GM21526 (cell line): ENCODE measurements at regions not wholly inside any gene's neighbourhood (a gene's known extent, or its start where the extent isn't known, plus 50 kb on each side); places are given as distances from the start of the nearest gene placed in this dataset.
"Not testable (repeated sequence)": the region's sequence is repeated elsewhere in the genome, so short reads cannot be mapped to it uniquely, and the experiment has no call there.

ENCODE experiments used
- ATAC-seq: cut with Tn5 transposase; IDR thresholded peaks from one replicate; pipeline ENCODE4 v1.9.1; 2021; ENCODE audit warnings: moderate library complexity; ENCODE audit not compliant: unreplicated experiment, low FRiP score

DNA sequence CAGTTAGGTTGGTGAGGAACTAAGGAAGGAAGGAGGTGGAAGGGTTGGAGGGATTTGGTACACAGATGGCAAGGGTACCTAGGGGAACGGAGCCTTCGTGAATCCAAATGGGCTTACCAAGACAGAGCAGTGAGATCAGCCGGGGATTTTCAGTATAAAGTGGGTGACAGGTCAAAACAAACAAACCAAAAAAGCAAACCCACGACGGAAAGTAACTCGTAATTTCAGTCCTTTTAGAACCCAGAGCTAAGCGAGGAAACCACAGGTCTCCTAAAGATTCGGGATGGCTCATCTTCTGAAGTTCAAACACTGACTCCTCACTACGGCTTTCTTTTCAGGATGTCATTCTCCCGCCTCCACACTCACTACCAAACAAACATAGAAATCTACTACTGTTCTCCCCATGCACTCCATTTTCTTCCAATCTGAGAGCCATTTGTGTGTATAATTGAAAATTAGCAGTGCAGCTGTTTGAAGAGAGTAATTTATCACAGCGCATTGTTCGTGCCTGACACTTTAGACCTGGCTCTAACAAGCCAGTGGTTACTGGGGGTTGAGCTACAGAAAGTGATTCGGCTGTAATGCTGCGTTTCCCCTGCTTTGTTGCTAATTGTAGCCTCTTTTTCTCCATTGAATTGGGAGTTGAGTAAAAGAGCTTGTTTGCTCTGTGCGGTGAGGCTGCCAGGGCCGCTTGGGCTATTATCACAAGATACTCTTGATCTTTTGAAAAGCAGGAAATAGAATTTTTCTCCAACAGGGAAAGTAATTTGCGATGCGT, 64.7 kb upstream of the CCDC39 start:
- ATAC-seq, result no peak

- ATAC-seq, result no peak
Observed at GRCh38 chr3:180747805-180748361, 68.6 kb upstream of the CCDC39 start.

GRCh38 chr3:180749322-180749721, 70.0 kb upstream of the CCDC39 start:
- no peak for ATAC-seq

DNA sequence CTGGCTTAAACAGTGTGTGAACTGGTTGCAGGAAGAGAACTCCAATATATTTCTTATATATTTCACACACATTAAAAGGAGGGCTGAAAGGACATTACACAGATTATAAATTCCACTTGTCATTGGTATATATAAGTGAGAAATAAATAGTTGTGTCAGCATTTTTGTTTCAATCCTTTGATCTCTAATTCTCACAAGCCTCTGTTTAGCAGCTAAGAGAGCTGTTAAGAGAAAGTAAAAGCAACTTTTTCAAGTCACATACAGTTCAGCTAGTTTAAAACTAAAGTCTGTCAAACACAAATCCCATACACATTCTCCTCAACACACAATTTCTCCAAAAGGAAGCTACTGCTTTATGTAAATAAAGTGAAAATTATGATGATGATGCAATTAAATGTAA, 70.5 kb upstream of the CCDC39 start:
- ATAC-seq, result no peak

- ATAC-seq, result no peak
Observed at GRCh38 chr3:180755556-180755955, 76.3 kb upstream of the CCDC39 start.

GRCh38 chr3:180762866-180763265, 83.6 kb upstream of the CCDC39 start:
- ATAC-seq, result no peak

DNA sequence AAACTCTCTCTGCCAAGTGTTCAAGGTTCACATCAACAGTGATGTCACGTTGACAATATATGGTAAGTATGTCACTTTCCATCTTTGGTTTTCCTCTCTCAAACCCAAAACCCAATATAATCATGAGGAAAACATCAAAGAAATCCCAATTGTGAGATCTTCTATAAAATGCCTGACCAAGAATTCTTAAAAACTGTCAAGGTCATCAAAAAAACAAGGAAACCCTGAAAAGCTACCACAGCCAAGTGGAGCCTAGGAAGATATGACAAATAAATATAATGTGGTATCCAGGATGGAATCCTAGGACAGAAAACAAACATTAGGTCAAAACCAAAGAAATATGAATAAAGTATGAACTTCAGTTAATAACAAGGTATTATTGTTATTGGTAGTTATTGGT, 85.2 kb upstream of the CCDC39 start:
- no peak for ATAC-seq

DNA sequence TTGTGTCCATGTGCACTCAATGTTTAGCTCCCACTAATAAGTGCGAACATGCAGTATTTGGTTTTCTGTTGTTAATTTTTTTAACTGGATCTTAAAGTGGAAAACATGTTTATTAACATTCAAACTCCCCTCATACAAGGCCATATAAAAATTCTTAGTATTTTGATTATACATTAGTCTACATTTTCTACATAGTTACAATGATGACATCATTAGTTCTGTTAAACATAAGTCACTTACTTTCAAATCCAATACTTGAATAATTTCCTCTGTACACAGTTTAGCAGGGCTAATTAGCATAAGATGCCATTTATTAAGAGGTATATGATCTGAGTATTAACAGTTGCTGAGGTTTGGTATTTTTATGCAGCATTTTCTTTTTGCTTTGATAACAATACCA, 91.3 kb upstream of the CCDC39 start:
- no peak for ATAC-seq

GRCh38 chr3:180776433-180776832, 97.1 kb upstream of the CCDC39 start:
- ATAC-seq, result no peak

DNA sequence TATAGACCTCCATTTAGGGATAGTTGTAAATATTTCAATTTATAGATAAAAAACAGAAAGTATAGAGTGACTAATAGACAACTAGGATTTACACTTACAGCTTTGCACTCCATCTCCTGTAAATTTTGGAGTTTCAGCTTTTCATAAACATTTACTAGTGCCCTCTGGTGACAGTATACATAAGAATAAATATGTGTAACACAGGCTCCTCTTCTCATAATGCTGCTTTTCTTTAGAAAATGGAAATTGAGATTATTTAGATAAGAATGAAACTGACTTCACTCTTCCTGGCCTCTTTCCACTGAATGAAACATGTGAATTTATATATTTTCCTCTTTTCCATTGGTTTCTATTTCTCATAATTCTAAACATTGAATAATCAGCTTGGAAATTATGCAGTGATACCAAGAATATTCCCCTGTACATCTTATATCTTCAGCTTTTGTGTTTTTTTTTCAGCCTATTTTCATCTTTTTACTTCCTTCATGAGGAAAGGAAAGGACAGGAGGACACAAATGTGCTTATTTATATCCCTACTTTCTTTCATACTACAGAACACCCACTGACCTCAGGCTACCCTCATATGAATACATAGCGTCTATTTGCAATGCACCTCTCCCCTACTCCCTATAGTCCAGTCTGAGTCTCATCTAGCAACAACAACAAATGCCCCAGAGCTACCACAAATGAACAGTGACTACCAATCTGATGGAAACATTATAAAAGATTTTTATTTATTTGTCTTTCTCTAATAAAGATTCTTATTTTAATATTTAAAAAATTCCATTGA, 103.1 kb upstream of the CCDC39 start:
- ATAC-seq, result no peak

GRCh38 chr3:180786227-180786626, 106.9 kb upstream of the CCDC39 start:
- not testable (repeated sequence) for ATAC-seq

DNA sequence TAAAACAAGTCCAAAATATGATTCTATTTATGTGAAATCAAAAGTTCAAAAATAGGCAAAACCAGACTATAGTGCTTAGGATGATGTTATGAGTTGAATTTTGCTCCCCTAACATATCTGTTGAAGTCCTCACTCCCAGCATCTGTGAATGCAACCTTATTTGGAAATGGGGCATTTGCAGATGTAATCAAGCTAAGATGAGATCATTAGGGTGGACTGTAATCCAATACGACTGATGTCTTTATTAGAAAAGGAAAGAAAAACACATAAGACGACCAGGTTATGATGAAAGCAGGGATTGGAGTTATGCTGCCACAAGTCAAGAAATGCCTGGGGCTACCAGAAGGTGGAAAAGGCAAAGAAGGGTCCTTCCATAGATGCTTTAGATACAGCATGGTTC, 110.5 kb upstream of the CCDC39 start:
- ATAC-seq, result no peak

GRCh38 chr3:180798197-180798596, 114.3 kb upstream of the FXR1 start:
- no peak for ATAC-seq

DNA sequence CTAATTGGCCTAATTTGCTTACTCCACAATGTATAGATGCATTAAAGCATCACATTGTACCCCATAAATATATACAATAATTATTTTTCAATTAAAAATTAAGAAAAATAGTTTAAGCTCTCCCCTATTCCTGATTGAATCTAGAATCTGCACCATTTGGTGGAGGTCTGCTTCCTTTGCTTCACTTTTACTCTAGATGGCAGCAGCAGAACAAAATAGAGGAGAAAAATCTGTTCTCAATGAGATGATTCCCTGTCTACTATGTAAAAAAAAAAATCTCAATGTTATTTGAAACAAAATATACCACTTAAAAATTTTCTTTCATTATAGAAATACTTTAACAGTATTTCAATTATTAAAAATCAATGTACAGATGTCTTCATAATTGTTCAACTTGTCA, 109.6 kb upstream of the FXR1 start:
- no peak for ATAC-seq

DNA sequence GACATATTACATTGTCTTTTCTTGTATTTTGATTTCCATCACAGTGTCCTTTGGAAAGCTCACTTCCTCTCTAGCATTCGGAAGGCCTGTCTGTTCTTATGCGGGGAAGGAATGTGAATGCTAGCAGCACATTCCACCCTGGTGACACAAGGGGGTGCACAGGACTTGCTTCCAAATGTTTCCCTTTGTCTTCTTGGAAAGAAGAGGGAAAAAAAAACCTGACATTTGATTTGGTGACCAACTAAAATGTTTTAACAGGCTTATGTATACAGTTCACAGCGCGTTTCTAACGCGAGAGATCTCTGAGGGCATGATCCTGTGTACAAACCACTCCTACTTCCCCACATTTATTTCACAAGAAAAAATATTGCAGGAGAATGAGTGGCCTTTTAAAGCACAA, 107.6 kb upstream of the FXR1 start:
- ATAC-seq, result no peak

- no peak for ATAC-seq
Observed at GRCh38 chr3:180808823-180809575, 103.5 kb upstream of the FXR1 start.

GRCh38 chr3:180820400-180820799, 92.1 kb upstream of the FXR1 start:
- no peak for ATAC-seq

DNA sequence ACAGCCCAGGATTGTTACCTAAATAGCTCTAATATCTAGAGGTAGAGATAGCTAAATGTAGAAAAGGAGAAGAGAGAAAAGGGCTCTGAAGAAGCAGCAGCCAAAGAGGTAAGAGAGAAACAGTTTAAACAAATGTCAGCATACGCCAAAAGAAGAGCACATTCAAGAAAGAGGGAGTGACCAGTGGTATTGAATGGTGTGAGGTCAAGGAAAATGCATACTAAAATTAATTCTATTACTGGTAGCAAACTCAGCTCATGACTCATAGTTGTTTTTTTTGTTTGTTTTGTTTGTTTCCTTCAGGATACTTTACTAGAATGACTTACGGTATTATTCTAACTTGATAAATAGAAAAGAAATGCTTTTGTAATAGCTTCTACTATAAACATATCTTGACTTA, 86.5 kb upstream of the FXR1 start:
- ATAC-seq, result no peak

- ATAC-seq, result no peak
Observed at GRCh38 chr3:180827171-180827570, 85.3 kb upstream of the FXR1 start.

GRCh38 chr3:180828001-180828720, 84.3 kb upstream of the FXR1 start:
- no peak for ATAC-seq
